Stimulated activated naive CD8-positive, alpha-beta T cell treated with anti-CD3 and anti-CD28 coated beads, Interleukin-15, amount 100 ng/mL, for 72 hours (primary cell): ENCODE measurements at regions not wholly inside any gene's neighbourhood (a gene's known extent, or its start where the extent isn't known, plus 50 kb on each side); places are given as distances from the start of the nearest gene placed in this dataset.
"Not testable (repeated sequence)": the region's sequence is repeated elsewhere in the genome, so short reads cannot be mapped to it uniquely, and the experiment has no call there.

Source experiments
- ATAC-seq: fragments of 150-1000 bp; cut with Tn5 transposase; 2 replicates; pipeline ENCODE4 v1.10.0; 2021; ENCODE audit warnings: mild to moderate bottlenecking, moderate library complexity
- DNase-seq, 2 donors: peaks; one replicate each; pipeline ENCODE4 v3.0.0; 2021 to 2022
- H3K27ac Mint-ChIP-seq, 2 donors: one replicate each; pipeline ENCODE4 v1.8.0; 2022; ENCODE audit warnings: mild to moderate bottlenecking in 2 of 2, mixed read lengths in 2 of 2, moderate library complexity in 2 of 2
- H3K27me3 Mint-ChIP-seq: one replicate; pipeline ENCODE4 v1.8.0; 2022; ENCODE audit warnings: mixed read lengths
- H3K4me1 Mint-ChIP-seq: one replicate; pipeline ENCODE4 v1.8.0; 2022; ENCODE audit warnings: mild to moderate bottlenecking, mixed read lengths
- H3K4me3 Mint-ChIP-seq, 2 donors: one replicate each; pipeline ENCODE4 v1.8.0; 2022; ENCODE audit warnings: mild to moderate bottlenecking in 2 of 2, mixed read lengths in 2 of 2, moderate library complexity in 1 of 2
- H3K9me3 Mint-ChIP-seq, 2 donors: one replicate each; pipeline ENCODE4 v1.8.0; 2022; ENCODE audit warnings: mixed read lengths in 2 of 2

DNA sequence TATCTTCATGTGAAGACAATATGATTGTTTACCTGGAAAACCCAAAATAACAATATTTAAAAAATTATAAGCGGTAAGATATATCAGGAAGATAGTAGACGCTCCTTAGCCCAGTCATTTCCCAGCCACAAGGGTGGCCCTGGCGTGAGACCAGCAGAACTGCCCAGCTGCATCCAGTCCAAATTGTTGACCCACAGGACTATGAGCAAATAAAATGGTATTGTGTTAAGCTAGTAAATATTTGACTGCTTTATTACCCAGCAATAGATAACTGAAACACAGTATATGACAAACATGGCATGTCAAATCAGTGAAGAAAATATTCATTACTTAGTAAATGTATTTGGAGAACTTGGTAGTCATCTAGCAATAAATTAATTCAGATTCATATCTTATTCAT is 294.3 kb upstream of the SPAG17 start:
- Mint-ChIP-seq H3K4me3 (no peak overlapping the region), H3K9me3 (peaks cover 22 to 26% of the 10 kb centered on the region in 2 donors), H3K27ac (no peak overlapping the region), H3K4me1 (no peaks in the 10 kb centered on the region), H3K27me3 (no peaks in the 10 kb centered on the region)
- DNase-seq: no peak
- ATAC-seq: no peak

DNA sequence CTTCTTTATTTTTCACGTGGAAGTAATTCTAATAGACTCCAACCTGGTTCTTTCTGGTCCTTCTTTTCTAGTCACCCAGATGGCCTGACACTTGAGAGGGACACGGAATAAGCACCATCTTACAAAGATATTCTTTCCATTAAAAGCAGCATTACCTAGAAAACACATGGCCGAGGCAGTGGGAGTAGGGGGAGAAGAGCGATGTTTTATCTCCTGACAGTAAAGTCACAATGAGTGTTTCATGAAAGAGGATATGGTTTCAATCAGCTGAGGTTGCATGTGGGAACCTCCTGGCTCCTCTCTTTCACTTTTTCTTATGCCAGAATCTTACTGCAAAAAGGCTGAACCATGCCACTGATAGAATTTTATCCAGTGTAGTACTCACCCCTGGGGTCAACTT is 288.8 kb upstream of the SPAG17 start:
- H3K27me3 Mint-ChIP-seq: no peaks in the 10 kb centered on the region
- no peak overlapping the region for H3K27ac Mint-ChIP-seq
- ATAC-seq (no peak), DNase-seq (no peak)
- H3K9me3 Mint-ChIP-seq: peaks cover 13 to 20% of the 10 kb centered on the region in 2 donors
- H3K4me1 Mint-ChIP-seq: no peaks in the 10 kb centered on the region
- H3K4me3 Mint-ChIP-seq: no peak overlapping the region

DNA sequence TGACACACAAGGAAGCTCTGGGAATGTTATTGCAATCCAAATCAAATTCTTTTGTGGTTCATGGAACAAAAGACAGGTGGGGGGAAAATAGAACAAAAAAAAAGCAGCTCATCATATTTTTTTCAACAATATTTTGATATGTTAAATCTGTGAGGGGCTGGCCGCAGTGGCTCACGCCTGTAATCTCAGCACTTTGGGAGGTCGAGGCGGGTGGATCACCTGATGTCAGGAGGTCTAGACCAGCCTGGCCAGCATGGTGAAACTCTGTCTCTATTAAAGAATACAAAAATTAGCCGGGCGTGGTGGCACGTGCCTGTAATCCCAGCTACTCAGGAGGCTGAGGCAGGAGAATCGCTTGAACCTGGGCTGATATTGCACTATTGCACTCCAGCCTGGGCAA is 279.4 kb upstream of the SPAG17 start:
- not testable (repeated sequence) for ATAC-seq, H3K4me3 Mint-ChIP-seq, DNase-seq, H3K4me1 Mint-ChIP-seq, H3K27me3 Mint-ChIP-seq, H3K27ac Mint-ChIP-seq
- peaks cover 10 to 22% of the 10 kb centered on the region in 2 donors for H3K9me3 Mint-ChIP-seq

DNA sequence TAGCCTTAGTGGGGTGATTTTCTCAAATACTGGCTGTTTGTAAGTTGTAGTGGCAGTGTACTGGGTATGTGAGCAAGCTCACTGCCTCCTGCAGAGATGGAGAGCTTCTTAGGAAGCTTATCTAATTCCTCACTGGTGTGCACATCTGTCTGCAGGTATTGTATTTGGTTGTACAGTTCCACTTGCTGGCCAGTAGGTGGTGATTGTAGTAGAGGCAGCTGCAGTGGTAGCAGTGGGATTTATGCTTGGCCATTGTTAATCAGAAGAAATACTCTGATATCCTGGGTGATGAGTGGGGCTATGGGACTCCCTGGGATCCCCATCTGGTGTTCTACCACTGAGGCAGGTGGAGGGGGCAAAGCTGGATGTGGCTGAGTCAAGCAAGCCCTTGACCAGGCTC is 276.1 kb upstream of the SPAG17 start:
- no peaks in the 10 kb centered on the region for H3K27me3 Mint-ChIP-seq
- H3K27ac Mint-ChIP-seq: no peak overlapping the region
- H3K4me3 Mint-ChIP-seq: no peak overlapping the region
- H3K4me1 Mint-ChIP-seq: no peaks in the 10 kb centered on the region
- peaks cover 11 to 20% of the 10 kb centered on the region in 2 donors for H3K9me3 Mint-ChIP-seq
- ATAC-seq: no peak
- DNase-seq: no peak

DNA sequence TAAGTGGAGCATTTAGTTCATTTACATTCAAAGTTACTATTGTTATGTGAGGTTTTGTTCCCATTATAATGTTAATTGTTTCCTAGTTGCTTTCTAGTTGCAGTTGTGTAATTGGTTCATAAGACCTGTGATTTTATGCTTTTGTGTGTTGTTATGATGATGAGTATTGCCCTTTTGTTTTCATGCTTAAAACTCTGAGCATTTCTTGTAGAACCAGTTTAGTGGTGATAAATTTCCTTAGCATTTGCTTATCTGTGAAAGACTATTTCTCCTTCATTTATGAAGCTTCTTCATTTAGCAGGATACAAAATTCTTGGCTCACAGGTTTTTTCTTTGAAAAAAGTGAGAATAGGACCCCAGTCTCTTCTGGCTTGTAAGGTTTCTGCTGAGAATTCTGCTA is 274.8 kb upstream of the SPAG17 start:
- no peaks in the 10 kb centered on the region for H3K27me3 Mint-ChIP-seq
- H3K27ac Mint-ChIP-seq: no peak overlapping the region
- no peaks in the 10 kb centered on the region for H3K4me1 Mint-ChIP-seq
- ATAC-seq (no peak), DNase-seq (no peak)
- no peak overlapping the region for H3K4me3 Mint-ChIP-seq
- H3K9me3 Mint-ChIP-seq: peaks cover 21 to 27% of the 10 kb centered on the region in 2 donors

DNA sequence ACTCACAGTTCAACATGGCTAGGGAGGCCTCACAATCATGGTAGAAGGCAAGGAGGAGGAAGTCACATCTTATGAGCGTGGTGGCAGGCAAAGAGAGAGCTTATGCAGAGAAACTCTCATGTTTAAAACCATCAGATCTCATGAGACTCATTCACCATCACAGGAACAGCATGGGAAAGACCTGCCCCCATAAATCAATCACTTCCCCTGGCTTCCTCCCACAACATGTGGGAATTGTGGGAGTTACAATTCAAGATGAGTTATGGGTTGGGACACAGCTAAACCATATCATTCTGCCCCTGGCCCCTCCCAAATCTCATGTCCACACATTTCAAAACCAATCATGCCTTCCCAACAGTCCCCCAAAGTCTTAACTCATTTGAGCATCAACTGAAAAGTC is 268.8 kb upstream of the SPAG17 start:
- not testable (repeated sequence) for H3K4me3 Mint-ChIP-seq, H3K27ac Mint-ChIP-seq, DNase-seq, H3K4me1 Mint-ChIP-seq, ATAC-seq, H3K27me3 Mint-ChIP-seq
- H3K9me3 Mint-ChIP-seq: peaks cover 21 to 27% of the 10 kb centered on the region in 2 donors

DNA sequence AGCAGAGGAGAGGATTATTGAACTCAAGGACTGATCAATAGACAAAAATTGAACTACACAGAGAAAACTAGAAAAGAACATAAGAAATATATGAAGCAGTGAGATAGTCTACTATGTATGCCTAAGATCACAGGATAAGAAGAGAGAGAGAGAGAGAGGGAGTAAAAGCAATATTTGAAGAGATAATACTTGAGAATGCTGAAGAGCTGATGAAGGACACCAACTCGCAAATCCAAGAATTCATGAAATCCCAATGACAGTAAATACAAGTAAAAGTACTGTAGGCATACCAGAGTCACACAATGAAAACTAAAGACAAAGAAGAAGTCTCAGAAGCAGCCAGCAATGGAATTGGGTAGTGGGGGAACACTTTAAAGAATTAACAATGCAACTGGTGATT is 260.1 kb upstream of the SPAG17 start:
- Mint-ChIP-seq H3K4me1 (no peaks in the 10 kb centered on the region), H3K9me3 (peaks cover 12 to 24% of the 10 kb centered on the region in 2 donors), H3K27ac (no peak overlapping the region), H3K4me3 (no peak overlapping the region), H3K27me3 (no peaks in the 10 kb centered on the region)
- ATAC-seq (no peak), DNase-seq (no peak)

DNA sequence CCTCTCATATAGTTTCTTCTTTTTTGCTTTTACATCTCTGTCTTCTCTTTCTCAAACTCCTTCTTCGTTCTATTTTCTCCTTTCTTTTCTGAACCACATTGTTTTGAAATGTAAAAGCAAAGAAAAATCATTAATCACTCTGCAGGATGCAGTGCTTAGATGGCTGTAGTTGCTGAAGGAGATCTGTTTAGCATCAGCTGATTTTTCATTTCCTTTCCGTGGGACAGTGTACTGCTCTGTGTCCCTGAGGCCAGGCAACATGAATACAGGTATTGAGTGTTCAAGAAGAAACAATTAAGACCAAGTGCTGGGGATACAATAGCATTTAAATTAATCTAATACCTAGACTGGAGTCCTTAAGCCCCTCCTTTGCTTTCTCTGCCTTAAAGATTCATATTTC is 257.2 kb upstream of the SPAG17 start:
- Mint-ChIP-seq H3K9me3 (peaks cover 0 to 16% of the 10 kb centered on the region in 2 donors), H3K27ac (no peak overlapping the region), H3K4me1 (no peaks in the 10 kb centered on the region), H3K4me3 (no peak overlapping the region), H3K27me3 (no peaks in the 10 kb centered on the region)
- no peak for ATAC-seq
- DNase-seq: no peak

DNA sequence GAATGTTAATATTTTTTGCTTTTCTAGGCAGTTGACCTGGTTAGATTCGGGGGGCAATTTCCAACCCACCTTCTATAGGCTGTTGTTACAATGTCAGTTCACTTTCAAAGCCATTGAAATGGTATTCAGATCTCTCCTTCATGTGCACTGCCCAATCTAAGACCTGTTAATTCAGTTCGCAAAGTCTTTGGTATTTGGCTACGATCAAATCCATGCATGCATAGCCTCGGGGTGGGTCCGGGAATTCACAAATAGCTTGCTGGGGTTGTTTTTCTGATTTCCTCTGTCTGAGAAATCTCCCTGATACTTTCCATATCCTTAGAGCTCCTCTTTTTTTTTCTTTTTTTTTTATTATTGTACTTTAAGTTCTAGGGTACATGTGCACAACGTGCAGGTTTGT is 252.6 kb upstream of the SPAG17 start:
- DNase-seq (no peak), ATAC-seq (no peak)
- H3K4me3 Mint-ChIP-seq: no peak overlapping the region
- H3K27ac Mint-ChIP-seq: no peak overlapping the region
- no peaks in the 10 kb centered on the region for H3K4me1 Mint-ChIP-seq
- peaks cover 0 to 8% of the 10 kb centered on the region in 2 donors for H3K9me3 Mint-ChIP-seq
- H3K27me3 Mint-ChIP-seq: no peaks in the 10 kb centered on the region

DNA sequence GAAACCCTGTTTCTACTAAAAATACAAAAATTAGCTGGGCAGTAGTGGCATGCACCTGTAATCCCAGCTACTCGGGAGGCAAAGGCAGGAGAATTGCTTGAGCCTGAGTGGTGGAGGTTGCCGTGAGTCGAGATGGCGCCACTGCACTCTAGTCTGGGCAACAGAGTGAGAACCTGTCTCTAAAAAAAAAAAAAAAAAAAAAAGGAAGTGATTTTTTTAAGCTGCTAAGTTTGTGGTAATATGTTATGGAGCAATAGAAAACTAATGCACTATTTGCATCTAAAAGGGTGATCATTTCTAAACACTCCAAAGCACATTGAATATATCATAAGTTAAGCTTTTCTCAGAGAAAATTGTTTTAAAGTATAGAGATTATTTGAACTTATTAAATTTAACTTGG is 244.8 kb upstream of the SPAG17 start:
- DNase-seq (no peak), ATAC-seq (no peak)
- H3K9me3 Mint-ChIP-seq: peaks cover 8 to 11% of the 10 kb centered on the region in 2 donors
- no peaks in the 10 kb centered on the region for H3K4me1 Mint-ChIP-seq
- H3K4me3 Mint-ChIP-seq: no peak overlapping the region
- no peak overlapping the region for H3K27ac Mint-ChIP-seq
- no peaks in the 10 kb centered on the region for H3K27me3 Mint-ChIP-seq

DNA sequence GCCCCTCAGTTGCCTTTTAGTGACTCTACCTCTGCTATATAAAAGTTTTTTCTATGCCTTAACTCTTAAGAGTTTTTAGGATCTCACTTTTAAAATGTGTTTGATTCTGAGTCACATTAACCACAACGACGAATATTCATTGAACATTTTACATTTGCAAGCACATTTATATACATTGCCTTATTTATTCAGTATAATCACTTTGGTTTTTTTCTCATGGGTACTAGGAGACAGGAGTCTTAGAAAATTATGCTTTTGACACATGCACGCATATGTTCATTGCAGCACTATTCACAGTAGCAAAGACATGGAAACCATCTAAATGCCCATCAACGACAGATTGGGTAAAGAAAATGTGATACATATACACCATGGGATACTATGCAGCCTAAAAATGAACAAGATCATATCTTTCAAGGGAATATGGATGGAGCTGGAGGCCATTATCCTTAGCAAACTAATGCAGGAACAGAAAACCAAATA is 236.9 kb upstream of the SPAG17 start:
- peak overlapping the region; percentile 27 to 76 for H3K27ac Mint-ChIP-seq
- H3K4me1 Mint-ChIP-seq: no peaks in the 10 kb centered on the region
- H3K4me3 Mint-ChIP-seq: no peak overlapping the region

DNA sequence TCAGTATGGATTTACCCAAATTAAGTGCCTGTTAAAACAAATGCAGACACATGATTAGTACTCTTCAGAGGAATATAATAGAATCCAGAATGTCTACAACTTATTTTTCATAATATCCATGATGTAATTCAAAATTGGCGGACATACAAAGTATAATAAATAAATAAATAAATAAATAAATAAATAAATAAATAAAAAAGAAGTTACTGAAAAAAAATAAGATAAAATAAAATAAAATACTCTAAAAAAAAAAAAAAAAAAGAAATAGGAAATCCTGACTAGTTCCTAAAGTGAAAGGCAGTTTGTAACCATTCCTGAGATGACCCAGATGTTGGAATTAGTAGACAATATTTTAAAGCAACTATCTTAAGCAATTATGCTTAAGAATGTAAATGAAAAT is 219.0 kb upstream of the SPAG17 start:
- Mint-ChIP-seq H3K9me3 (peaks cover 17 to 19% of the 10 kb centered on the region in 2 donors), H3K27me3 (no peaks in the 10 kb centered on the region), H3K4me3 (no peak overlapping the region), H3K27ac (no peak overlapping the region), H3K4me1 (no peaks in the 10 kb centered on the region)
- no peak for DNase-seq
- no peak for ATAC-seq

More for the DNA sequence above, 236.9 kb upstream of the SPAG17 start:
- peaks cover 0 to 9% of the 10 kb centered on the region in 2 donors for H3K9me3 Mint-ChIP-seq
- H3K27me3 Mint-ChIP-seq: no peaks in the 10 kb centered on the region
- DNase-seq: no peak
- ATAC-seq: no peak

DNA sequence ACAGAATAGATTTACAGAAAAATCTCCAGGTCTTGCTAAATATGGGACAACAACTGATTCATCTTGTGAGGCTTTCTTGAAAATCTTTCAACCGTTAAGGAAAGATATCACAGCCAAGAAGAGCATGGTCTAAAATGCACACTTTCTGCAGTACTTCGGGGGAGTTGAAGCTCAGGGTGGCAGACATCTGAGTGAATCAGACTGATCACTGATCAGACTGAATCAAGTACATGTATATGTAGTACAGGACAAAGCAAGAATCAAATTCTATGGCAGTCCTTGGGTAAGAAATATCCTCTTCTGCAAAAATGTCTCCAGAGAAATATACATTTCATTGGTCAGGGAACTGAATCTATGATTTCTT is 212.4 kb upstream of the SPAG17 start:
- Mint-ChIP-seq H3K4me3 (no peak overlapping the region), H3K4me1 (no peaks in the 10 kb centered on the region), H3K27me3 (no peaks in the 10 kb centered on the region), H3K27ac (no peak overlapping the region), H3K9me3 (peaks cover 4 to 11% of the 10 kb centered on the region in 2 donors)
- ATAC-seq (no peak), DNase-seq (no peak)

DNA sequence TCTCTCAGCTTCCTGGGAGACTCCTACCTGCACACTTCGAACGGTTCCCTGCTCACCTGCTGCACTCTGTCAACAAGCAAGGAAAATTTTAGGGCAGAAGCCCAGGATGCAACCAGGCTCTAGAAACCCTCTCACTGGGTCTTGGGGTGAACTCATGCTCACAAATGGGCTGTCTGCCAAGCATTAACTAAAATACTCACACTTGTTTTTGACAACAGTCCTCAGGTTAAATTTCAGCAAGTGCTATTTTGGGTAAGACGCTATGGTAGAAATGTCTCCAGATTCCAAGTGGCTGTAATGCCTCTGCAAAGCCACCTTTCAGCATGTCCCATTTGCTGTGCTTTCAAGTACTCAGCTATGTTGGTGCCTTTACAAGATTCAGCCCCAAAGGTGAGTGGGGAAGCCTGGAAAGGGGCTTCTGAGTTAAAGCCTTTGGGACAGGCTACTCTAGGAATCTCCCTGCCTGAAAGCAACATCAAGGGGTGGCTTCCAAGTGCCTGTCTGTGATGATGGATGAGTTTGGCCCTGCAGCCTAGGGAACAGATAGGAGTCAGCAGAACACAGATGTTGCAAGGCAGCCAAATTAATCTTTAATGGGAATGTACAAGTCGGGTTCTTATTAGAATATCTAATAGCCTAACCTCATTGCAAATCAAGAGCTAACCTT is 211.9 kb upstream of the SPAG17 start:
- Mint-ChIP-seq H3K27me3 (no peaks in the 10 kb centered on the region), H3K9me3 (peaks cover 4 to 11% of the 10 kb centered on the region in 2 donors), H3K4me3 (no peak overlapping the region), H3K27ac (no peak overlapping the region), H3K4me1 (no peaks in the 10 kb centered on the region)
- no peak for ATAC-seq
- DNase-seq: no peak

DNA sequence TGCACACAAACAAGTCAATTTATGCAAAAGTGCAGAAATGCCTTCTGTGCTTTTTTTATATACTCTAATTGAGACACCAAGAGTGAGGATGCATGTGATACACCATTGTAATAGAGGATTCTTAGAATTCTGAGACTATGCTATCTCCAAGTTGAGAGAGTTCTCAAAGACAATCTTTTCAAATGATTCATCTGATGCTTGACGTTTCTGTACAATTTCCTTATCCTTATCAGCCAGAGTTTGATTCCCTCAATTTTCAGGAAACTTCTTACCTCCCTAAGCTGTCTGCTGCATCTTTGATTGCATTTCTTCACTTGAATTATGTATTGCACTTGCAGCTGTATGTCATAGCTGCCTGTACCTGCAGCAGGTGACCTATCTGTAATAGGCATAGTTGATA is 211.3 kb upstream of the SPAG17 start:
- Mint-ChIP-seq H3K4me1 (no peaks in the 10 kb centered on the region), H3K4me3 (no peak overlapping the region), H3K9me3 (peaks cover 4 to 11% of the 10 kb centered on the region in 2 donors), H3K27me3 (no peaks in the 10 kb centered on the region), H3K27ac (no peak overlapping the region)
- DNase-seq (no peak), ATAC-seq (no peak)

DNA sequence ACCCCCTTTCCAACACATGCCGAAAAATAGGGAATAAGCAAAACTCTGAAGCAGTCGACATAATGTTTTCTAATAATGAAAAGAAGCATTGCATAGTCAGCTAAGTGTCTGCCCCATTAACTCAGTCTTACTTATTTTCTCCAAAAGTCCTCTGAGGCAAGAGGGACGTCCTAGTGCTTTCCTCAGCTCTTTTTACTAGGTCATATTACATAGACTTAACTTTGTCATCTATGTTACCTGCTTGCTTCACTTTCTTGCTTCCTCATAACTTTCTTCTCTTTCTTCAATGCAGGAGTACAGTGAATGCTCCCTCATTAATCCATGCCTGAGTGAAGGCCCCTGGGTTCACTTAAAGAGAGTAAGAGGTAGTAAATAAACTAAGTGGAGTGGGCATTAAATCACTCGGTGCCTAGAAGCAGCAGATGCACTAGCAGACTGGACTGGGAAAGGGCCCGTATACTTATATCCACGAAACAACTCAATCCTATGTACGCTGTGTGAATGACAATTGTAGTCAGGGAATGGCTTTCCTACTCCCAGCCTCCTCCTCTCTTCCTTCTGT is 210.5 kb upstream of the SPAG17 start:
- no peak overlapping the region for H3K27ac Mint-ChIP-seq
- peaks cover 4 to 11% of the 10 kb centered on the region in 2 donors for H3K9me3 Mint-ChIP-seq
- DNase-seq (no peak), ATAC-seq (no peak)
- no peak overlapping the region for H3K4me3 Mint-ChIP-seq
- H3K27me3 Mint-ChIP-seq: no peaks in the 10 kb centered on the region
- H3K4me1 Mint-ChIP-seq: no peaks in the 10 kb centered on the region

DNA sequence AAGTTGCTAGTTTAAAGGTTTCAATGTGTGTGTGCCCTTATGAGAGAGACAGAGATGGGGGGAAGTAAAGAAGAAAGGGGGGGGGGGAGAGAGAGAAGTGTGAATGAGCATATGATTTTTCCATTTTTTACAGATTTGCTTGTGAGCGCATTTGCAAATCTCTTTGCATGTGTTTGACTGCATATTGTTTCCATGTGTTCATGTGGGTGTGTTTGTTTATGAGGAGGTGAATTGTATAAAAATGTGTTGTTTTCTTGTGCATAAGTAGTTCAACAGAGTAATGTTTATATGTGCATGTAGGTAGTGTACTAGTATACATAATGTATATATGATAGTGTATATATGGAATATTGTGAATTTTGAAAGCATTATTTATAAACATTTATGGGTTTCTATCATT is 205.9 kb upstream of the SPAG17 start:
- Mint-ChIP-seq H3K27me3 (no peaks in the 10 kb centered on the region), H3K4me1 (no peaks in the 10 kb centered on the region), H3K27ac (no peak overlapping the region), H3K9me3 (peaks cover 5 to 12% of the 10 kb centered on the region in 2 donors), H3K4me3 (no peak overlapping the region)
- no peak for DNase-seq
- no peak for ATAC-seq
